HG03025 (cell line): ENCODE measurements at regions not wholly inside any gene's neighbourhood (a gene's known extent, or its start where the extent isn't known, plus 50 kb on each side); places are given as distances from the start of the nearest gene placed in this dataset.
"Not testable (repeated sequence)": the region's sequence is repeated elsewhere in the genome, so short reads cannot be mapped to it uniquely, and the experiment has no call there.

ENCODE experiments used
- ATAC-seq: cut with Tn5 transposase; IDR thresholded peaks from one replicate; pipeline ENCODE4 v1.9.1; 2021; ENCODE audit warnings: mild to moderate bottlenecking, moderate library complexity; ENCODE audit not compliant: unreplicated experiment, low FRiP score

DNA sequence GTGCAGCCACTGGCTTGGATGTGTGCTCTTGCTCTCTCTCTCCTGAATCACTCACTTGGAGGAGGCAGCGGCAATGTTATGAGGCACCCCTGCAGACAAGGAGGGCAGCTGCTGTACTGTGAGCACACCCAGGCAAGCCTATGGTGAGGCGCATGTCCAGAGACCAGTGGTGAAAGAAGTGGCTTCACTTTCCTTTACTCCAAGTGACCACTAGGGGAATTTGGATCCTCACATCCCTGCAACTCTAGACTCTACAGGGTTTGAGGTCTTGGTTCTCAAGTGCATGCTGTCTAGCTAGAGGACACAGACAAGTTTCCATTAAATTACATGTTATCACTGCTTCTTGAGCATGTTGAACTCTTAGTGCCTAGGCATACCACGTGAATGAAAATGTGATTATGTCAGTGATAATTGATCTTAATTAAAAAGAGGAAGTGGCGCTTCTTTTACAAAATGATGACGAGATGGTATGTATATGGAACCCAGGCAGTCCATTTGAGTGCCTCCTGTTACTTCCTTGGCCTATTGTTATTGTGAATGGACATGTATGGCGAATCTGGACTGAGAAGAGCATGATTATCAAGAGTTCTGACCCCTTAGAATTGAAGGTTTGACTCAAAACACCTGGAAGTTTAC, 181.0 kb upstream of the CDH2 start:
- ATAC-seq, result no peak

DNA sequence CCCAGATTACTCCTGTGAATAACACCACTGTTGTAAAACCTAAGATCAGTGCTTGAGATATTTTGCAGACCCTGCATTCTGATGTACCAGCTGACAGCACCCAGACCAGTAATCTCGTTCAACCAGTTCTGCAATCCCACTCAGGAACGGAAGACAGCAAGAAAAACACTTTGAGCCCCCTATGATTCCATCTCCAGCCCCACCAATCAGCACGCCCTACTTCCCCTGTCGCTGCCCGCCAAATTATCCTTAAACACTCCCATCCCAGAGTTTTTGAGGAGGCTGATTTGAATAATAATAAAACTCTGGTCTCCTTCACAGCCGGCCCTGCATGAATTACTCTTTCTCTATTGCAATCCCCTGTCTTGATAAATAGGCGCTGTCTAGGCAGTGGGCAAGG, 173.9 kb upstream of the CDH2 start:
- ATAC-seq, result no peak

GRCh38 chr18:28342231-28342630, 165.3 kb upstream of the CDH2 start:
- ATAC-seq, result no peak

- ATAC-seq, result no peak
Observed at GRCh38 chr18:28338316-28338715, 161.4 kb upstream of the CDH2 start.

DNA sequence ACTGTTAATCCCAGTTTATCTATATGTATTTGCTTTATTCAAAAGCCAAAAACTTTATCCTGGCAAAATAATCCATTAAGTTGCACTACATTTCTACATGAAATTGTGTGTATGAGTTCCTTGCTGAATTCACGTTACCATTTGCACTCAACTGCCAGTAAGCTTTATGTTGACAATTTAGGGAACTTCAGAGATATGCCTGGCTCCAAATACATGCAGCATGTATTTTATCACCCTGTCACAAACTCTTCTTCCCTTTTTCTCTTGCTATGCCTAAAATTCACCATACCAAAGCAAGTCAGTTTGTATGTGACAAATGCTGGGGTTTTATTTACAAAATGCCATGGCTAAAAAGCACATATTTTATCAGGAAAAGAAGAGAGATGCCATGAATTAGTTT, 157.6 kb upstream of the CDH2 start:
- ATAC-seq, result no peak

DNA sequence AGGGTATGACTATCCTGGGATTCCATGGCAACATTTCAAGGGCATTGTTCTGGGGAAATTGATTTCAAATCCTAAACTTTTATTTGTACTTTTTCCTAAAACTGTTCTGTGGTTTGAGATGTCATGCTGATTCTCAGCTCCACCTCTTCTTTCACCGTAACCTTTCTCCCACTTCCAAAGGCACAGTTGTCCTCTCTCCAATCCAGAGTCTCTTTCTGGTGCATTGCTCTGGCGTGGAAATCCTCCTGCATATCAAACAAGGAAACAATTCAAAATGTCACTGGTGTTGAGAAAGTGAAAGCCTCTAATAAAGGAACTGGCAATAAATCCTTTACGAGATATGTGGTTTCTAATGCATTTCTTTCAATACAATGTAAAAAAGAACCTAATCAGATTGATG, 155.1 kb upstream of the CDH2 start:
- ATAC-seq, result no peak

DNA sequence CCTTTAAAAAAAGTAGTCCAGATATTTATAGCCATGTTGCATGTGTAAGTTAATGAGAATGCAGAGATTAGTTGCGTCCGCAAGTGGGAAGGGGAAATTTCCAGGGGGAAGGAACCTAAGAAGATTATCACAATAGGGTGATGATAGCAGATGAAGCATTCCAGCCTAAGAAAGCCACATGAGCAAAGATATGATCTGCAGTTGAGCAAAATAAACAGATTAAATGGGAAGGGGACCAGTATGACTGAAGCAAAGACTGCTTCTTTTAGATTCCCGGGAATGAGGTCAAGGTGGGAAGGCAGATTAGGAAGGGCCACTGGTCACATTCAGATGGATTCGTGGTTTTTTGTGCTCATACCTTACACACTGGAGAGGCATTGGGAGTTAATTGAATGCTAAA, 154.6 kb upstream of the CDH2 start:
- no peak for ATAC-seq

GRCh38 chr18:28313602-28314001, 136.7 kb upstream of the CDH2 start:
- ATAC-seq, result no peak

GRCh38 chr18:28288784-28289183, 111.9 kb upstream of the CDH2 start:
- ATAC-seq, result no peak

GRCh38 chr18:28287146-28287545, 110.2 kb upstream of the CDH2 start:
- no peak for ATAC-seq

DNA sequence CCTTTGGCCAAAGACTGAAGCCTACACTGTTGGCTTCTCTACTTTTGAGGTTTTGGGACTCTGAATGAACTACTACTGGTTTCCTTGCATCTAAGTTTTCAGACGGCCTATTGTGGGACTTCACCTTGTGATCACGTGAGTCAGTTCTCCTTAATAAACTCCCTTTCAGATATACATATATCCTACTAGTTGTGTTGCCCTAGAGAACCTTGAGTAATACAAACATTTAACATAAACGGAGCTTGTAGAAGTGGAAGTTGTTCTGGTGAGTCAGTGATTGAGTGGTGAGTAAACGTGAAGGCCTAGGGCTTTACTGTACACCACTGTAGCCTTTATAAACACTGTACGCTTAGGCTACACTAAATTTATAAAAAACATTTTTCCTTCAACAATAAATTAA, 107.2 kb upstream of the CDH2 start:
- ATAC-seq, result no peak

- no peak for ATAC-seq
Observed at GRCh38 chr18:28281400-28281799, 104.5 kb upstream of the CDH2 start.

DNA sequence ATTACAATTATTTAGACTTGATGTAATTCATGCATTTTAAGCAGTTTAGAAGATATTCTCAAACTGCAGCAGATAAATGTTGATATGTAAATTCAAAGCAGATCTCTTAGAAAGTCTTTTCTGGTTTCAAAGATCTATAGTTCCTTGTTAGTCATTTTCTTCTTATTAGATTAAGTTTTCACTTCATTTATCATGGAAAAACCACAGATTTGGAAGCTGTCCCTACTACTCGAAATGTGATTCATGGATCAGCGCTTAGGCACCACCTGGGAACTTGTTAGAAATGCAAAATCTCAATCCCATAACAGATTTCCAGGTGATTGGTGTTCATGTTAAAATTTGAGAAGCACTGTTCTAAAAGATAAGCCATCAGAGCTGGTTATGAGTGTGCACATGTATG, 92.8 kb upstream of the CDH2 start:
- ATAC-seq, result no peak

- no peak for ATAC-seq
Observed at GRCh38 chr18:28267878-28268625, 91.1 kb upstream of the CDH2 start.

DNA sequence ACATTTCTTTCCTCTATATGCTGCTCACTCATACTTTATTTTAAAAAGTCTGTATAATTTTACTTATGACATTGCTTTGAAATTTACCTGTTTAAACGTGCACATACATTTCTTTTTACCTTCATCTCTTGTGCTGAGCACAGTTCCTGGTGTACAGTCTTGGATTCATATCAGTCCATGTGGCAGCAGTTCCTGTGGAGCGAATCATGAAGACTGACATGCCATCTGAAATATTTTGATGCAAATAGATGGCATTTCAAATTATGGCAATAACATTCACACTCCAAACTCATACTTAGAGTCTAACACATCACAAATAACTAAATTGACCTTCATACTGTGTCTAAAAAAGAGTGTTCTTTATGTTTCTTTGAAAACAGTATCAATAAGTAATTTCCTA, 90.3 kb upstream of the CDH2 start:
- ATAC-seq, result no peak

DNA sequence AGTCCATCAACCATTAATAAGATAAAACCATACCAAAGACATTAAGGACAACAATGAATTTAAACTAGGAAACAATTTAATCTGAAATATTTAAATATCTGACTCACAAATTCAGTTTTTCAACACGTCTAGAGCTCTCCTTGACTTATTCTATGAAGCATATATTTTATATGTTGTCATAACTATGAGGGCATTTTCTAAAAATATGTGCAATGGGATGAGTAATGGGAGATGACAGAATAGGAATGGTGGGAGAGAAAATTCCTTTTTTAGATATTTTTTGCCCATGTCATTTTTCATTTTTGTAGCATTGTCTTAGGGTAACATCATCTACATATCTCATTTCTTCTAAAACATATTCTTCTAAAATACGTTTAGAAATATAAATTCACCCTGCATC, 79.2 kb upstream of the CDH2 start:
- no peak for ATAC-seq

DNA sequence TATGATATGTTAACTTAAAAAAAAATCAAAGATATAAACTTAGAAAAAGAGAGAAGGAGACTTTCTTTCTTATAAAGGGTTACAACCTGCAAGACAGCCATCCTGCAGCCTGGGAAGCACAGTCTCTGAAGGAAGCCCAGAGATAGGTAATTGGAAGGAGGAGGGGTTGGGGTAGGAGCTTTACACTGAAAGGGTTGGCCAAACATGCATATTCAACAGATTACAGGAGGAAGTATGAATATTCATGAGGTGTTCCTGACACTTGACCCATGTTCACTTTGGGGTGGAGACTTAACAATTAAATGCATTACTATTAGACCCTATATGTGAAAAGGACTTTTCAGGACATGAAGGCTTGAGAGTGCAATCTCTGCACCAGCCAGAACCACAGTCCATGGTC, 71.7 kb upstream of the CDH2 start:
- no peak for ATAC-seq

GRCh38 chr18:28240626-28241025, 63.7 kb upstream of the CDH2 start:
- not testable (repeated sequence) for ATAC-seq

GRCh38 chr18:28236487-28236886, 59.6 kb upstream of the CDH2 start:
- ATAC-seq, result no peak
